ENCODE measurements at regions not wholly inside any gene's neighbourhood (a gene's known extent, or its start where the extent isn't known, plus 50 kb on each side); places are given as distances from the start of the nearest gene placed in this dataset.

DNA sequence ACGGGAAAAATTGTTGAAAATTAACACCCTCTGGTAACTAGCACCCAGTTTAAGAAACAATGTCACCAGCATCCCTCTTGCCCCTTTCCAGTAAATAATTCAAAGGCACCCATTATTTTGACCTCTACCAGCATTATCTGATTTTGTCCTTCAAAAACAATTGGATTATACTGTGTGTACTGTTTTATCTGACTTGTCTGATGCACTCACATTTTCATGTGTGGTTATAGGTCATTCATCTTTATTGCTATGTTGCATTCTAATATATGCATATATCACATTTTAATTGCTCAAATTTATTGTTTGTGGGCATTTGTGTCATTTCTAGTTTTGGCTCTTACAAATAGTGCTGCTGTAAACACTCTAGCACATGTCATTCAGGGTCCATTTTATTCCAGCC is 260.9 kb upstream of the PRDM1 start:
- H3K4me3 ChIP-seq (ENCODE audit: low read depth, low read length): no peak overlapping the region
- FAIRE-seq (no peak), DNase-seq (ENCODE audit: low read depth) (no peak)
- H3K27me3 ChIP-seq (ENCODE audit: control insufficient read depth, insufficient read depth, low read length): no peaks in the 10 kb centered on the region
- TF ChIP-seq, protein P1, sequence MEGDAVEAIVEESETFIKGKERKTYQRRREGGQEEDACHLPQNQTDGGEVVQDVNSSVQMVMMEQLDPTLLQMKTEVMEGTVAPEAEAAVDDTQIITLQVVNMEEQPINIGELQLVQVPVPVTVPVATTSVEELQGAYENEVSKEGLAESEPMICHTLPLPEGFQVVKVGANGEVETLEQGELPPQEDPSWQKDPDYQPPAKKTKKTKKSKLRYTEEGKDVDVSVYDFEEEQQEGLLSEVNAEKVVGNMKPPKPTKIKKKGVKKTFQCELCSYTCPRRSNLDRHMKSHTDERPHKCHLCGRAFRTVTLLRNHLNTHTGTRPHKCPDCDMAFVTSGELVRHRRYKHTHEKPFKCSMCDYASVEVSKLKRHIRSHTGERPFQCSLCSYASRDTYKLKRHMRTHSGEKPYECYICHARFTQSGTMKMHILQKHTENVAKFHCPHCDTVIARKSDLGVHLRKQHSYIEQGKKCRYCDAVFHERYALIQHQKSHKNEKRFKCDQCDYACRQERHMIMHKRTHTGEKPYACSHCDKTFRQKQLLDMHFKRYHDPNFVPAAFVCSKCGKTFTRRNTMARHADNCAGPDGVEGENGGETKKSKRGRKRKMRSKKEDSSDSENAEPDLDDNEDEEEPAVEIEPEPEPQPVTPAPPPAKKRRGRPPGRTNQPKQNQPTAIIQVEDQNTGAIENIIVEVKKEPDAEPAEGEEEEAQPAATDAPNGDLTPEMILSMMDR (IDR thresholded peaks at IDR 0.05; ENCODE audit: insufficient read depth, low read length, severe bottlenecking): no peak
- no peaks in the 10 kb centered on the region for H3K36me3 ChIP-seq (ENCODE audit: control insufficient read depth, insufficient read depth, low read length)

DNA sequence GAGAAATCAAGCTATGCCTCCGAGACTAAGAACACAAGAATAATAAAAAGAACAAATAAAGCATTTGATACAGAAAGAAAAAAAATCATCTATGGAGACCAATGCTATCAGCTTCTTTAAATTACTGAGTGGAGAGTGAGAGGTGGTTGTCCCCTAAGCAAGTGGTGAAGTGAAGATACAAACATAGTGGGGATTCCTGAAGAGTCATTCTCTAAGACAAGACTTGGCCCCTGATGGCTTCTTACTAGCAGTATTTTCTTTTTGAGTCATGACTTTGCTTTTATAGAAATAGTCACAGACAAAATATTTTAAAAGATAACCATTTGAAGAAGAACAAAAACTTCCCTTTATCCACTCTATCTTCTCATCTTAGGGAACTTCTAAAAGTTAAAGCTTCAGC is 261.4 kb upstream of the PRDM1 start:
- FAIRE-seq: no peak
- no peak overlapping the region for H3K4me3 ChIP-seq (ENCODE audit: low read depth, low read length)
- TF ChIP-seq, protein P1 (IDR thresholded peaks at IDR 0.05; ENCODE audit: insufficient read depth, low read length, severe bottlenecking): no peak
- H3K36me3 ChIP-seq (ENCODE audit: control insufficient read depth, insufficient read depth, low read length): no peaks in the 10 kb centered on the region
- no peaks in the 10 kb centered on the region for H3K27me3 ChIP-seq (ENCODE audit: control insufficient read depth, insufficient read depth, low read length)
- DNase-seq (ENCODE audit: low read depth): no peak

DNA sequence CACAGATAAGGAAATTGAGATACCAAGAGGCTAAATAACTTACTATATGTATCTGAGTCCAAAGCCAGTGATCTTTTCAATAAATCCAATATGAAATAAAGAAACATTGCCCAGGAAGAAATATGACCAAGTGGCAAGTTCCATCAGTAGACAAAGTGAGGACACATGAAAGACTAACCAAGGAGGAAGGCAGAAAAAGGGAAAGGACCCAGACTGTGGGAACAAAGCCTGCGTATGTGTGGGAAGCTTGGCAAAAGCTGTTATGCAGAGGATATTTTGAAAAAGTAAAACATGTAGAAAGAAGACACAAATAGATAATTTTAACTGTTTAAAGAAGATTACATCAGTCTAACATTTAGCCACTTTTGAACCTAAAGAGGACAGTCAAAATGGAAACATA is 264.4 kb upstream of the PRDM1 start:
- DNase-seq (ENCODE audit: low read depth) (no peak), FAIRE-seq (no peak)
- H3K27me3 ChIP-seq (ENCODE audit: control insufficient read depth, insufficient read depth, low read length): no peaks in the 10 kb centered on the region
- TF ChIP-seq, protein P1 (IDR thresholded peaks at IDR 0.05; ENCODE audit: insufficient read depth, low read length, severe bottlenecking): no peak
- no peaks in the 10 kb centered on the region for H3K36me3 ChIP-seq (ENCODE audit: control insufficient read depth, insufficient read depth, low read length)
- no peak overlapping the region for H3K4me3 ChIP-seq (ENCODE audit: low read depth, low read length)

DNA sequence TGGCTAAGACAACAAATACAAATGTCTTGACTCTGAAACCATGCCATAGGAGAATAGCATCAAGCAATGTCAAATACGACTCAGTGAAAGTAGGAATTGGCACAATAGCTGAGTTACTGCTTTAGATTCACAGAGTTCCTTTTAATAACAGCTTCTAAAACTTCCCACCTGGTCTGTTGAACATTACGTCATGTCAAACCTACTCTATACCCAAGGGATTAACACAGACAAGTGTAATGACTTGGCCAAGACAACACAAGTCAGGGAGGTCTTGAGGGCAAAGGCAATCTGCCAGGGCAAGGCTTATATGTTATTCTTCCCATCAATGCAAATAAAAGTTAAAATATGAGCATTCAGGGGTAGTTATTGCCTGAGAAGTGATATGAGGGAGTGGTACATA is 265.1 kb upstream of the PRDM1 start:
- FAIRE-seq (no peak), DNase-seq (ENCODE audit: low read depth) (no peak)
- no peaks in the 10 kb centered on the region for H3K36me3 ChIP-seq (ENCODE audit: control insufficient read depth, insufficient read depth, low read length)
- H3K27me3 ChIP-seq (ENCODE audit: control insufficient read depth, insufficient read depth, low read length): no peaks in the 10 kb centered on the region
- no peak overlapping the region for H3K4me3 ChIP-seq (ENCODE audit: low read depth, low read length)
- TF ChIP-seq, protein P1 (IDR thresholded peaks at IDR 0.05; ENCODE audit: insufficient read depth, low read length, severe bottlenecking): no peak

DNA sequence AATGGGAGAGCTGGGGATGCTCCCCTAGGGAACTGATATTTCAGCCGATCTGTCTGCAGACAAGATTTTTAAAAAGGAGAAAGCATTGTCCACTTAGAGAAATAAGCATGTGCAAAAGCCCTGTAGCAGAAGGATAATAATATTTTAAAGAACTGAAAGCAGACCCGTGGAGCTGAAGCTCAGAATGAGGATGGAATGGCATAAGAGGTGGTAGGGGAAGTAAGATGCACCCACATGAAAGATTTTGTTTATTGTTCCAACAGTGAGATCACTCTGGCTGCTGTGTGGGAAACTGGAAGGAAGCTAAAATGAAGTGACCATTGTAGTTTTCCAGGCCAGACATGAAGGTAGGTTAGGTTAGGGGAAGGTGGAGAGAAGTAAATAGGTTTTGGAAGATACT is 266.4 kb upstream of the PRDM1 start:
- TF ChIP-seq, protein P1 (IDR thresholded peaks at IDR 0.05; ENCODE audit: insufficient read depth, low read length, severe bottlenecking): no peak
- DNase-seq (ENCODE audit: low read depth): no peak
- no peak for FAIRE-seq
- Histone ChIP-seq H3K4me3 (ENCODE audit: low read depth, low read length) (no peak overlapping the region), H3K27me3 (ENCODE audit: control insufficient read depth, insufficient read depth, low read length) (no peaks in the 10 kb centered on the region), H3K36me3 (ENCODE audit: control insufficient read depth, insufficient read depth, low read length) (no peaks in the 10 kb centered on the region)

DNA sequence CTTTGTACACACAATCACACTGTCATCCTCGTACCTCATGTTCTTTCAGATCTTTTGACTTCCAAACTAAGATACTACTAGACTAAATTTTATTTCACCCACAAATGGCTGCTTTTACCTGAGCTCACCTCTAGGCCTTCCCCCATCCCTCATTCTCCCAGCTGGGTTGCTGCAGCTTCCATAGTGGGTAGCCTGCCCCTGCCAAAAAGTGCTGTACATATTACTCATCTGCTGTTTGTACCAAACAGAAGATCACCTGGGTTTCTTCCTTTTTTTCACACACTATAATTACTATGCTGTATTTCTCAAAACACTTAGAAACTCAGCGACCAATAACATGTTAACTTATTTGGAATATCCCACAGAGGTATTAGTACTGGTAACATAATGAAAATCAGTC is 267.6 kb upstream of the PRDM1 start:
- Histone ChIP-seq H3K27me3 (ENCODE audit: control insufficient read depth, insufficient read depth, low read length) (no peaks in the 10 kb centered on the region), H3K36me3 (ENCODE audit: control insufficient read depth, insufficient read depth, low read length) (no peaks in the 10 kb centered on the region), H3K4me3 (ENCODE audit: low read depth, low read length) (no peak overlapping the region)
- TF ChIP-seq, protein P1 (IDR thresholded peaks at IDR 0.05; ENCODE audit: insufficient read depth, low read length, severe bottlenecking): no peak
- DNase-seq (ENCODE audit: low read depth) (no peak), FAIRE-seq (peak; percentile 7)

Data from bronchial epithelial cell (primary cell).